ENCODE measurements at regions not wholly inside any gene's neighbourhood (a gene's known extent, or its start where the extent isn't known, plus 50 kb on each side); places are given as distances from the start of the nearest gene placed in this dataset.

DNA sequence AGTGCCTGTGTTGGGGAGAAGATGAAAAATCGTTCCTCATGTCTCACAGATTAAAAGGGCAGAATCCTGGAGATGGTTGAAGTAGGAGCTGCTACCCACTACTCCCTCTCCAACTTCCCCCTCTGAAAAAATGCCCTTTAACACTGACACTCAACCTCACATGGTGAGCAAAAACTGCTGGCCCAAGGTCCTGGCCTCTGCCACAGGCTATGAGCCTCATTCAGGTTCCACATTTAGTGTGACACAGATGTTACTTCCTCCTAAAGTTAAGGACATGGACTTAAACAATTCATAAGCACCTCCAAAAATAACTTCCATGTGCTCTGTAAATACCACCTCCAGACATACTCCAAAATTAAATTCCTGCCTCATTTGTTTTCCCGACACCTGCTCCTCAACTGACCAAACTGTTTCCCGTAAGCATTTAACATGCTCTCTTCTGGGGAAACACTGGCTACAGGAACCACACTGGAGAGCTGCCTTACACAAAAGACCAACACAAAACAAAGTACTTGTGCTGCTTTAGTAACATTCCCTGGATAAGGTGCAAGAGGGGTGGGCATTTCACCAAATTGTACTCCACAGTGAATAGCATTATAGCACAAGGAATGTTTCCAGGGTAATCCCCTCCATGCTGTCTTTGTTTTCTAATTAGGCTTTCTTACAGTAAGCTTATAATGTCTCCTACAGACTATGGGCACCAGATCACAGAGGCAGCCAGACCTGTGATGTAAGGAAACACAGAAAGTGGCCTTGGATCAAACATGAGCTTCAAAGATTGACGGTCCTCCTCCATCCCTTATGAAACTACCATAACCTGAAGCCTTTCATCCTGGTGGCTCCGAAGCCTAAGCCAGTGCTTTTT lies 57.0 kb downstream of the PHLDA1 start:
- DNase-seq: no peak

DNA sequence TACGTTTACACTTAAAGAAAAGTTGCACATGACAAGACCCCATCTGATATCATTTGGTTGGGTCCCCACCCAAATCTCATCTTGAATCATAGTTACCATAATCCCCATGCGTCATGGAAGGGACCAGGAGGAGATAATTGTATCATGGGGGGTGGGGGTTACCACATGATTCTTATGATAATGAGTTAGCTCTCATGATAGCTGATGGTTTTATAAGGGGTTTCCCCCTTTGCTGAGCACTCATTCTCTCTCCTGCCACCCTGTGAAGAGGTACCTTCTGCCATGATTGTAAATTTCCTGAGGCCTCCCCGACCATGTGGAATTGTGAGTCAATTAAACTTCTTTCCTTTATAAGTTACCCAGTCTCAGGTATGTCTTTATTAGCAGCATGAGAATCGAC lies 60.3 kb downstream of the PHLDA1 start:
- DNase-seq: no peak

DNA sequence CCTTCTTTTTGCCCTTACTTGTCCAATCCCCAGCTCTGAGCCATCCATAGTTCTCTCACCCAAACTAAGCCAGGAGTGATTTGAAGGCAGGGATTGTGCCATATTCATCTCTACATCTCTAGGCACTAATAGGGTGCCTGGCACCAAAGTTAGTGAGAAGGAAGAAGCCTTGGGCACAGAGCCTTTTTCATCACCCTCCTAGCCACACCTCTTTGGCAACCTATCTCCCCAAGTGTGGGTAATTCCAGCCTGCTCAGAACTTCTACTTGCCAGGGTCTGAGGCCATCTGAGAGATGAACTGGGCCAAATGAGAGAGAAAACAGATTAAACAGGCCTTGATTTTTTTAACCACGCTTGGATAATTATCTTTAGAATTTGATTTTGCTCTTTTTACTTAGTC lies 61.3 kb downstream of the PHLDA1 start:
- no peak for DNase-seq

DNA sequence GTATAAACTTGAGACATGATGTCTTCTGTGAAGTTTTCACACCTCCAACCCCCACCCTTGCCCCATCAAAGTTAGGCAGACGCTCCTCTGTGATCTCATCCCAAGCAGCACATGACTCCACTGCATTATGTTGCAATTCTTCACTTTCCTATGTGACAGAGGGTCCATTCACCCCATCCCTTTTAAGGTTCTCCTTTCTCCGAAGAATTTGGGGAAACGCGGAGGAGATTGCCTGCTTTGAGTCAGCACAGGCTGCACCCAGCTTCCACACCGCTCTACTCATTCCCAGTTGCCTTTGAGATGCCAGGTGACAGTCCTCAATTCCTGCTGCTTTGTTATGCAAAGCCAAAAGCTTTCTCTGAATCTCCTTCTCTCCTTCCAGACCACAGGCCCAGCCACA lies 61.8 kb downstream of the PHLDA1 start:
- DNase-seq: no peak

DNA sequence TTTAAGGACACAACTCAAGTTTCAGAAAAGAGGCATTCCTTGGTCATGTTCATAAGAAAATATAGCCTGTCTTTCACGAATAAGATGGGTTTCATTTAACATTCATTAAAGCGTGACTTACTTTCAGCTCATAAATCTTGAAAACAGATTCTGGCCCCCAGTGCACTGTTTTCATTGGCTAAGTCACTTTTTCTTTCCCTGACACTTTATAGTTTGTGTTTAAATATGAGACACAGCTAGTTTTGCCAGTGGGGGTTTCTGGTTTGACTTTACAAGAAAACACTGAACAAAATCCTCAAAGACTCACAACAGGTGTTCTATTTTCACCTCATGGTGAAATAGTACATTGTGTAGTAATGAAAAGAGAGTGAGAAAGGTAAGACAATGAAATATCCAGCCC lies 65.9 kb downstream of the PHLDA1 start:
- no peak for DNase-seq

DNA sequence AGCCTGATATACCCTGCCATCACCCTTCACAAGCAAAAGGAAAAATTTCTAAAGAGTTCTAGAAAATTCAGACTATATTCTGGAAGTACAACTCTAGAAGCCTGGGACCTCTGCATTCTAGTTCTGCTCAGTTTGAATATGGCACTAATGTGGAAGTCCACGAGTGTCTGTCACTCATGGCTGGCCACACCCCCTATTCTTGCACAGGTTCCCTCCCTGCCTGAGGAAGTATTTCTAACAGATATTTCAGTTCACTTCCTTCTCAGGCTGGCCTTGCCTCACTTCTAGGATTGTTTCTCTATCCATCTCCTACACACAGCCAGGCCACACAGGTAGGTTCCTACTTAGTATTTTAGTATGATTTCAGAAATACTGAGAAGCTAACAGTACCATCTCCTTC lies 67.4 kb downstream of the PHLDA1 start:
- DNase-seq: no peak

DNA sequence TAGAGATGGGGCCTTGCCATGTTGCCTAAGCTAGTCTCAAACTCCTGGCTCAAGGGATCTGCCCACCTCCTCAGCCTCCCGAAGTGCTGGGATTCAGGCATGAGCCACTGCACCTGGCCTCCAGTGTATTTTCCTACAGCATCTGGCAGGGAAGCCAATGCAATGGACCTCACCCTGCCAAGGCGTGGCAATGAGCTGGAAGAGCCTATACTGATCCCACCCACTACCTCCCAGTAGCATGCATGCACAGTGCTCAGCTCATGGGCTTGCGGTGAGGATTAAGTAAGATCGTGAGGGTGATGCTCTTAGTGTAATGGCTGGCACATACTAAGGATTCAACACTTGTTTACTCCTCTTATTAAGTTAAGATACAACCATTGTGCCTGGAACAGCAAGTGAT lies 69.7 kb downstream of the PHLDA1 start:
- DNase-seq: no peak

DNA sequence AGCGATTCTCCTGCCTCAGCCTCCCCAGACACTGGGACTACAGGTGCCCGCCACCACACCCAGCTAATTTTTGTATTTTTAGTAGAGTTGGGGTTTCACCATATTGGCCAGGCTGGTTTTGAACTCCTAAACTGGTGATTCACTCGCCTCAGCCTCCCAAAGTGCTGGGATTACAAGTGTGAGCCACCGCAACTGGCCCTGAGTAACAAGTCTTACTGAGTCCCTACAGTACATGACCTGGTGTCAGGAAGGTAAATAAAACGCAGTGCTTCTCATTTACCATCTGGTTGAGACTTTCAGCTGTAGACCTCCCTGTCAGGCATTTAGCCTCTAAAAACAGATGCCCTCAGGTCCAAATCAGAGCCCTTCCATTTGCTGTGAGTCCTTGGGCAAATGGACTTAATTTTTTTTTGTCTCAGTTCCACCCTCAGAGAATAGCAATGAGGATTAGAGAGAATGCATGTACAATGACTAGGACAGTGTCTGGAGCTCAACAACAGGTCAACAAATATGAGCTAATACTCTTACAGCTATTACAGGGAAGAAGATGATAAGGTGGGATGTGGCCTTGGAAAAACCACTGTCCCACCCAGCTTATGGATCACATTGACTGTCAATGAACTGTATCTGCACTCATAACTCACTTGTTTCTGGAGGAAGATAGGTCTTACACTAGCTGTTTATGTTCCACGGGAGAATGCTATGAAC lies 70.5 kb downstream of the PHLDA1 start:
- no peak for DNase-seq

DNA sequence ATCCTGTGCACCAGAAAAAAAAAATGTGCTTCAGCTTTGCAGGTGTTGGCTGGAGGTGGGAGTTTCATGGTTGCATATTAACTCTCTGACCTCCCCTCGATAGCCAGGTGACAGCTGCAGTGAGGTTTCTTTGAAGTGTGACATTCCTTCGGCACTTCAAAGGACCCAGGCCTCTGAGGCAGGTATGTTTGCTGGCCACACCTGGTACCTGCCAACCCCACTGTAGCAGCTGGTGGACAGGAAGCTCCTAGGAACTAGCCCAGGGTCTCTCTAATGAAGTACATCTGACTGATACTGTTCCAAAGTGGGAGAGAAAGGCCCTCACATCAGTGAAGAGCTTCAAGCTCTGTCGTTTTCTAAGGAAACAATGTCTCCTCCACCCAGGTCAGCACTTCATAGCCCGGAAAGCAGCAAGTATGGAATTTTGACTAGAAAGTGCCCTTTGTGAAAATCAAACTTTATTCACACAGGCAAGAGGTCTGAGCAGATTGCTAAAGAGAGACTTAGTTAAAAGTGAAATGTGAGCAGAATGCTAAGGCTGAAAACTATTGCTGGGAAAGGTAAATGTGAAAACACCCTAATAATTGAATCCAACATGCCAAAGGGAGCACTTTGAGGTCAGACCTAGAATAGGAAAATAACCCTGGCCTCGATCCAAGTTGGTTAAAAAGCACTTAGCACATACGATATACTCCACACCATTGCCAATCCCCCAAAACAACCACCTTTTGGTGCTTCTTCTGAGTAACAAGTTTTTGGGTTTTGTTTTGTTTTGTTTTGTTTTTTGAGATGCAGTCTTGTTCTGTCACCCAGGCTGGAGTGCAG lies 71.3 kb downstream of the PHLDA1 start:
- peak; percentile 84 for DNase-seq

DNA sequence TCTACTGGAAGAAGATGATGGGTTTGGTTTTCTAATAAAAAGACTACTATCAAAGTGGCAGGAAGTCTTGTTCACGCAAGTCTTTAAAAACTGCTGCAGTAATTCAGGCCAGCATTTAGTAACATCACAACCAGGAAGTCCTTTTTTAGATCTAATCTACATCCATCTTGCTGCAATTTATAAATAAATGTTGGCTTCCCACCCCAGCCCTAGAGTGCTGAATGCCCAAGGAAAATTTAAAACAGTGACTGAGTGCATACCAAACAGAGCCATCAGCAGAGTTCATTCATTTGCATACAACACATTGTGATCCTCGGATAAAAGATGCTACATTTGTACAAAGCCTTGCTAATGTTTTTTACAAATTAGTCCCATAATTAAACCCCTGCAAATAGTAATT lies 72.1 kb downstream of the PHLDA1 start:
- DNase-seq: no peak

DNA sequence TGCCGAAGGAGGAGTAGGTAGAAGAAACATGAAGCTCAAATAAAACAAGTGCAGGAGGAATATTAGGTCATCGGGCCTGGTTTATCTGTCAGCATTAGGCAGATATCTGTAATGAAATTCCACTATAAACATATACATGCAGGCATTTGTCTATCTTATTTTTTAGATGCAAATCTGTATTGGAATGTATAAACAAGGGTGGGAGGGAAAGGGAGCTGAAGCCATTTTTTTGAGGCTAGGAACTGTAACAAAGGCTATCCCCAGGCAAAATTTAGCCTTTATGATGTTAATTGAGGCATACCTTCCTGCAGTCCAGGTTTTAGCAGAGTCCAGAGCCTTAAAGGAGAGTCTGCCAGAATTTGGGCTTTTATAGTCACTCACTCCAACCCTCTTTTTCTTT lies 72.5 kb downstream of the PHLDA1 start:
- DNase-seq: no peak

DNA sequence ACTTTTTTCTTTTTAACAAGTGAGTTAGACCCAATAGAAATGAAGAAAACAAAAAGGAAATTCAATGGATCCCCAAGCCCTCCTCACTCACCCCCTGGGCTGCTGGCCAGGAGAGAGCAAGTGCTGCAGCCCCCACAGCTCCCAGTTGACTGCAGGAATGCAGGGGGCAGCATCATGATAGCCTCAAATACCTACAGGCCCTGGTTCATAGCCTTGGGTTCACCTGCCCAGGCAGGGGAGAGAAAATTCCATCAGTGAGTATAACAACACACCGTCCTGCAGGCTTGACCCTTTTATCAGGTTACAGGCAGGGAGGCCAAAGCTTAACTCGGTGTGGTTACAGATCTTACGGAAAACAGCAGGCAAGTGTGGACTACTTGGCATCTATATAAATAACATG lies 76.3 kb downstream of the PHLDA1 start:
- DNase-seq: no peak

DNA sequence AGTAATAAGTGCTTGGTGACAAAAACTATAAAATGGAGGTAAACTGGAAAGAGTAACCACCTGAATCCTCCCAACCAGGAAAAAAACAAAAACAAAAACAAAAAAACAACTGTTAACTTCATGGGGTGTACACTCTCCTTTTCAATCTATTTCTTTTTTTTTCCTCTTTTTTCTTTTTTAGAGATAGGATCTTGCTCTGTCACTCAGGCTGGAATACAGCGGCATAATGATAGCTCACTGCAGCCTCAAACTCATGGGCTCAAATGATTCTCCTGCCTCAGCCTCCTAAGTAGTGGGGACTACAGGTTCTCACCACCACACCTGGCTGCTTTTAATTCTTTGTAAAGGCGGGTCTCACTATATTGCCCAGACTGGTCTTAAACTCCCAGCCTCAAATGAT lies 76.8 kb downstream of the PHLDA1 start:
- DNase-seq: no peak

DNA sequence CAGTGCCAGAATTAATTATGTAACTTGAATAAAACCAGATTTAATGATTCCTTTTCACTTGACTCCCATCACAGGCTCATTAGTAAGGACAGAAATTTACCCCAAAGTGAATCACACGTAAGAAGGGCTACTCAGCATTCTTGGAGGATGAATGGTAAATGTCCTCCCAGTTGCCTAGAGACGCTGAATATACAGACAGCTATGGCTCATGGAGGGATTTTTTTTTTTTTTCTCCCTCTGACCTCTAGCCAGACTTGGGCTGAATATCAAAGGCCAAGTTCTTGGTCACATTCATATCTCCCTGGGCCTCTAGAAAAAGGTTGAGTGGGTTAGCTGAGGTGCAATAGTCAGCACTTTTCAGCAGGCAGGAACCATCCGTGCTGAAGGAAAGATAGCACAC lies 77.5 kb downstream of the PHLDA1 start:
- DNase-seq: no peak

DNA sequence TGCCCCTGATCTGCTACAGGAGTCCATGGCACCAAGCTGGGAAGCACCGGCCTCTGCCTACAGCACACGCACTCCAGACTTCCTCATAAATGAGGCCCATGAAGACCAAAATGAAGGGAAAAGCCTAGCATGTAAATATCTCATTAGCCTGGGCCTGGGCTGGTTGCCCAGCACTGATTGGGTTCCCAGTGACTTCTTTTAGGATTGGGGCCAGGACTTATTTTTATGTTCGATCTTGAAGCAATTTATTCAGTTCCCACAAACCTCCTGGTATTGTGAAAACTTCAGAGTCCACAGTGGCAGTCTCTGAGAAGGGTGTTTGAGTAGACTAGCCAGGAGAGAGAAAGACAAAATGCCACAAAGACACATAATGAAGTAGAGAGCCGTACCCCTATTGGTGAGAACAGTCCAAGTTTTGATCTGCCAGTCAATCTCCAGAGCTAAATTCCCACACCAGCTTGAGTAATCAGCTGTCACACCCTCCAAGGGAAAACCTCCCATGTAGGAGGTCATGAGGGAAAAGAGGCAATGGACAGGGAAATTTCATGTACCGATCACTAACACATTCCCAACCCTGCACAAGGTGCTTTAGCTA lies 78.2 kb downstream of the PHLDA1 start:
- DNase-seq: no peak

DNA sequence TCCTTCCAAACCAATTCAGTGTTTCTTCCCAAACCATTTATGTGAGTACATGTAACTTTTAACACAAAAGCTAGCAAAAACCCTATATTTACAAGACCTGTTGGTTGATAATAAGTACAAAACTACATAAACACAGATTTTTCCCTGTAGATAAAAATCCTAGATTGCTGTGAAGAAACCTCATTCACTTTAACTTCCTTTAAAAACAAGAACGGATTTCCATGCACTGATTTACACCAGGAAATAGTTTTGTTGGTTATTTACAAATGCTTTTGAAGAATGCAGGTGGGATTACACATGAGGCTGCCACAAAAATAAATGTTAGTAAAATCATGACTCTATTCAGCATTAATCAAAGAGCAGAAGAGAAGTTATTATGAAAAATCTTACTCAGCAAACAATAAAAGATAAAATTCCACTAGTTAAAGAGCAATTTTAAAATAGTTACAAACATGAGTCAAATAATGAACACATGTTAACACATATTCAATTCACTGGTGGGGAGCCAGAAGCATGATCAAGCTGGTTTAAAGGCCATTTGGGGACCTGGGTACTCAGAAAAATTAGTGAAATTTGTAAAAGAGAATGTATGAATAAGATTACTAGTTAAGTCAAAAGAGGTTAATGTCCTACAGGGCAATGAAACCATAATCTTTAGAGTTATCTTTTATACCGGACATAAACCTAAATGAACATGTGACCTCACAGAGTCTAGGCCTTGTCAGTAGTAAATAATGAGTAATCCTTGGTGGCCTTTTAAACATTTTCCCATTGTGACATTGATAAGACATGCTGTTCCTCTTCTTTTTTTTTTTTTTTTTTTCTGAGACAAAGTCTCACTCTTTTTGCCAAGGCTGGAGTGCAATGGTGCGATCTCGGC lies 79.9 kb downstream of the PHLDA1 start:
- no peak for DNase-seq

DNA sequence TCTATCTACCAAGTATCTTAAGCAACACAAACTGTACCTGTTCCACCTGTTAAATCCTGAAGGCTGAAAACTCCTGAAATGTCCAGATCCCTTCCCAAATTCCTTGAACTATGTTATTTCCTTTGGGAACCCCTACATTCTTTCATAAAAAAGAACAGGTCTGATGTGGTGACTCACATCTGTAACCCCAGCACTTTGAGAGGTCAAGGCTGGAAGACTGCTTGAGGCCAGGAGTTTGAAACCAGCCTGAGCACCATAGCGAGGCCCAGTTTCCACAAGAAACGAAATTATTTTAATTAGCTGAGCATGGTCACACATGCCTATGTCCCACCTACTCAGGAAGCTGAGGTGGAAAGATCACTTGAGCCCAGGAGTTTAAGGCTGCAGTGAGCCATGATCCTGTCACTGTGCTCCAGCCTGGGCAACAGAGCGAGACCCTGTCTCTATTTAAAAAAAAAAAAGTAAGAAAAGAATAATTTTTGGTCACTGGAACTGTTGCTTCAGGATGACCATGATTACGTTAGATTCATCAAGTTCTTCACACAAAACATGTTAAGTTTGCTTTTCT lies 84.3 kb downstream of the PHLDA1 start:
- no peak for DNase-seq

DNA sequence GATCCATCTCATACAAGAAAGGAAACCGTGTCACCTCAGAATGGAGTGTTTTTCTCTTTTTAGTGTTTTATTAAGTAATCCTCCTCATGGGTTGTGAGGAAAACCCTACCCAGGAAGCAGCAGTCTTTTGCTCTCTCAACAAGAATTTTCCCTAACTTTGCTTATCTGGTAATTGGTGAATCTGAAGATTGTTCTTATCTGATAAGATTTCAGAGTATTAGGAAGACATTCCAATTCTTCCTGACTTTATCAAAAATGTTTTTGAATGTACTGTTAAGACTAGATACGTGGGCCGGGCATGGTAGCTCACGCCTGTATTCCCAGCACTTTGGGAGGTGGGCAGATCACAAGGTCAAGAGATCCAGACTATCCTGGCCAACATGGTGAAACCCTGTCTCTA lies 86.0 kb downstream of the PHLDA1 start:
- DNase-seq: no peak

DNA sequence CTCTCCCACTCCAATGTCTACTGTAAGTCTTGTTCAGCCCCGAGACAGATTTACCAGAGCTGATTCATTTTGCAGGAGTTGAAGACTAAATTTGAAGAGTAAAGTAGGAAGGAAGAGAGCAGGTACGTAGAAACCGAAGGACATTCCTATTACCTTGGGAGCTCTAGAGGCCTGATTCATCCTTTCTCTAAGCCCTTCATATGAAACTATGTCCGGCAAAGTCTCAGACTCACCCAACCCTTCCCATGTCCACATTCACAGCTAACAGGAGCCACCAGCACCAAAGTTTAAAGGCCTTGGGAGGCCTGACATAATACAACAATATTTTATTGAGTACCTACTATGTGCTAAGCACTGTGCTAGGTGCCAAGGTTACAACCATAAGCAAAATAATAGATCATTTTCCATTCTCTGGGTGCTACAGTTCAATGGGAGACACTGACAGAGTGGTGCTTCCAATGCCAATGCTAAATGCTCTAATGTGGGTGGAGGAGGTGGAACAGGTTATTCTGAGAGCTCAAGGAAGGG lies 86.6 kb downstream of the PHLDA1 start:
- DNase-seq: no peak

DNA sequence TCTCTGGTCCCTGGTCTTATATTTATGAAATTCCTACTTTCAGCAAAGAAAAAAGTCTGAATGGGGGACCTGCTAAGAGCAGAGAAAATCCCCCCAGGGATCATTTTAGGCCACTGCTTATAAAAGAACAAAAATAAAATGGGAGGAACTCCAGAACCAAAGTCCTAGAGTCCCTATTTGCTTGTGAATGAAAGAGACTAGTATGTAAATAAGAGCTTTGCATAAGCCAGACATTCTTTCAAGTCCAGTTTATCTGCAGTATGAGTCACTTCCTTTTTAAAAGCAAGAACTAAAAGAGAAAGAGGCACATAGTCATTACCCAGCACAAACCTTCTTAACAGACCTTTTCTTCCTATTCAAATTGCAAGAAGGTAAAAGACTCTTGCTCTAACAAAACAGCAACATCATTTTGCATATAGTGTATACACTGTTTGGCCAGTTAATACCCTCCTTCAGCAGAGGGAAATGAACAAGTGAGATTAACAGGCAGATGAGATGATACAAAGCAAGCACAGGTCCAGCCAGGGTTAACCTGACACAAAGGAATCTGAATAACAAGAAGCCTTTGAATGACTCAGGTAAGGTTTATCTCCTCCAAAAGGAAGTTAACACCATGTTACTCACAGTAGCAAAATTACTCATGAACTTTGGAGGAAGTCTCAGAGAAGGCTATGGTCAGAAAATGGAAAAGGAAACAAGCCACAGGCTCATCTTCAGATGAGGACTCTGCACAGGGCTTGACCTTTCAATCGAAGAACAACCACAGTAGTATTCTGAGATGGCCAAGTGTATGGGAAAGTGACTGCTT lies 87.3 kb downstream of the PHLDA1 start:
- DNase-seq: no peak

DNA sequence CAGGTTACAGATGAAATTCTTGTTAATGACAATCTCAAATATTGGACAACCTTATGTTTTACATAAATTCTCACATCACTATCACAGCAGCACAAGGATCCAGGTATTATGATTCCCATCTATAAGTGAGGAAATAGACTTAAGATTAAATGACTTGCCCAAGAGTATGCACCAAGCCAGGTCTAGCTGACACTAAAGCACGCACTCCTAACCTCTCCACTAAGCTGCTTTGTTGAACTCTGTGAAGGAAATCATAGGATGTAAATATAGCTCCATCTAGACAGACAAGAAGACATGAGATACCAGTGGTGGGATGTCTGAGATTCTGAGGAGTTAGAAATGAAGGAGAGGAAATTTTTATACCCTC lies 87.9 kb downstream of the PHLDA1 start:
- no peak for DNase-seq
